ENCODE measurements at regions not wholly inside any gene's neighbourhood (a gene's known extent, or its start where the extent isn't known, plus 50 kb on each side); places are given as distances from the start of the nearest gene placed in this dataset.

DNA sequence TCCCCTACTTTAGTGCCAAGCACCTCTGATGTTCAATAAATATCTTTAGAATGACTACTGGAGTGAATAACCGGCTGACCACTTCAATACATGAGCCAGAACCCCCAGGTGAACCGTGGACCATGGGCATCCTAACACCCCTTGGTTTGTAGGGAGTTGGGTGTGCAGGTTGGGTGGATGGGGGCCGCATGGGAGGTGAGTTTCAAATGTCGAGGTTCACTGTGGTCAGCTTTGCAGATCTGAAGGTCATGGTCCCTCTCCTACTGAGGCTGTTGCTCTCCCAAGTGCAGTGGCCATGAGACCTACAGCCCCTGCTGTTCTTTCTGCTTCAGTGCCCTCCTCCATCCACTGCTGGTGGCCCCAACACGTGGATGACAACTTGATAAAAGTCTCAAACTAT lies 178.0 kb upstream of the MKI67 start:
- Histone ChIP-seq H3K27ac (no peak overlapping the region), H3K4me1 (no peaks in the 10 kb centered on the region), H3K36me3 (no peaks in the 10 kb centered on the region), H3K4me3 (no peak overlapping the region), H3K9me3 (no peaks in the 10 kb centered on the region), H3K27me3 (no peaks in the 10 kb centered on the region)
- intact Hi-C loops (cut with DNase I; ENCODE audit: low total_unique reads): no loop called here
- TF ChIP-seq, protein P1, sequence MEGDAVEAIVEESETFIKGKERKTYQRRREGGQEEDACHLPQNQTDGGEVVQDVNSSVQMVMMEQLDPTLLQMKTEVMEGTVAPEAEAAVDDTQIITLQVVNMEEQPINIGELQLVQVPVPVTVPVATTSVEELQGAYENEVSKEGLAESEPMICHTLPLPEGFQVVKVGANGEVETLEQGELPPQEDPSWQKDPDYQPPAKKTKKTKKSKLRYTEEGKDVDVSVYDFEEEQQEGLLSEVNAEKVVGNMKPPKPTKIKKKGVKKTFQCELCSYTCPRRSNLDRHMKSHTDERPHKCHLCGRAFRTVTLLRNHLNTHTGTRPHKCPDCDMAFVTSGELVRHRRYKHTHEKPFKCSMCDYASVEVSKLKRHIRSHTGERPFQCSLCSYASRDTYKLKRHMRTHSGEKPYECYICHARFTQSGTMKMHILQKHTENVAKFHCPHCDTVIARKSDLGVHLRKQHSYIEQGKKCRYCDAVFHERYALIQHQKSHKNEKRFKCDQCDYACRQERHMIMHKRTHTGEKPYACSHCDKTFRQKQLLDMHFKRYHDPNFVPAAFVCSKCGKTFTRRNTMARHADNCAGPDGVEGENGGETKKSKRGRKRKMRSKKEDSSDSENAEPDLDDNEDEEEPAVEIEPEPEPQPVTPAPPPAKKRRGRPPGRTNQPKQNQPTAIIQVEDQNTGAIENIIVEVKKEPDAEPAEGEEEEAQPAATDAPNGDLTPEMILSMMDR (IDR thresholded peaks at IDR 0.05): no peak
- no peak for TF ChIP-seq POLR2A (IDR thresholded peaks at IDR 0.05)
- no peak for DNase-seq

DNA sequence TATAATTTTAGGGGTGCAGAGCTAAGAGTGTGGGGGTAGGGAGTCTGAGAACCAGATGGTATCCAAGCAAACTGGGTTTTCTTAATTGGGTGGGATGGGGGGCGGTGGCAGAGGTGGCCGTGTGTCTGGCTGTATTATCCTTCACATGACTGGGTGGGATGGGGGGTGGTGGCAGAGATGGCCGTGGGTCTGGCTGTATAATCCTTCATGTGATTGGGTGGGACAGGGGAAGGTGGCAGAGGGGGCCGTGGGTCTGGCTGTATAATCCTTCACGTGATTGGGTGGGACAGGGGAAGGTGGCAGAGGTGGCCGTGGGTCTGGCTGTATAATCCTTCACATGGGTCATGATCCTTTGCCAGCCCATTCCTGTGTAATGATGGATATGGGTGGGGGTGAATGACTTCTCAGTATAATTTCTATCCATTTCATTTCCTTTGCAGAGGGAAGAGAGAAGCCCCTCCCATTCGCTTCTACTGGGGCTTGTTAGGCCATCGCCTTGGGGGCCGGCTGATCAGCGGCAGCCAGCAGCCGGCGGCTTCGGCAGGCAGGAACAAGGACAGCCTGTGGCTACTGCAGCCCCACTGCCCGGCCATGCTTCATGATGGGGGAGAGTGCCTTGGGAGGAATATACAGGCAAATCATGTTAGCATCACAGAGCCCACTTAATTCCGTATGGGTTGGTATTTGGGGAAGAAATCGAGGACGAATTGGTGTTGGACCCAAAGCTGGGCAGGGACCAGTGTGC lies 179.6 kb upstream of the MKI67 start:
- DNase-seq: no peak
- Histone ChIP-seq H3K27me3 (no peaks in the 10 kb centered on the region), H3K36me3 (no peaks in the 10 kb centered on the region), H3K9me3 (no peaks in the 10 kb centered on the region), H3K4me1 (no peaks in the 10 kb centered on the region), H3K27ac (no peak overlapping the region), H3K4me3 (no peak overlapping the region)
- intact Hi-C loops (cut with DNase I; ENCODE audit: low total_unique reads): no loop called here
- TF ChIP-seq POLR2A (IDR thresholded peaks at IDR 0.05): no peak
- TF ChIP-seq, protein P1 (IDR thresholded peaks at IDR 0.05): no peak

DNA sequence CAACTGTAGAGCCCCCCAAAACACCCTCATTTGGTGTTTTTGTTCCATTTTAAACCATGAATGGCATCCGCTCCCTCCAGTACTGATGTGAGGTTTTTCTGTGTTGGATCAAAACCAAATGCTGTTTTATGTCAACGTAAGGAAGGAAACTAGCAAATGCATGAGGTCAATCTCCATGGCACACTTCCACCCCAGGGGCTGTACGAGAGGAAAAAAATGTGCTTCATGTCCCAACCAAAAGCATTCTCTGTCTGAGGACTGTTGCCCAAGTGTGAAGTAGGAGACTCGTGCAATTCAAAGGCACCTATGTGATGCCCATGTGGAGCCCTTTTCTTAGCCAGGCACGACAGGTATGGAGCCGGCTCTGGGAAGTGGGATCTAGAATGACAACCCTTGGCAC lies 180.3 kb upstream of the MKI67 start:
- no peaks in the 10 kb centered on the region for H3K9me3 ChIP-seq
- no peaks in the 10 kb centered on the region for H3K4me1 ChIP-seq
- no peak for DNase-seq
- no peak overlapping the region for H3K4me3 ChIP-seq
- intact Hi-C loops (cut with DNase I; ENCODE audit: low total_unique reads): no loop called here
- no peak overlapping the region for H3K27ac ChIP-seq
- no peaks in the 10 kb centered on the region for H3K27me3 ChIP-seq
- TF ChIP-seq, protein P1 (IDR thresholded peaks at IDR 0.05): no peak
- no peak for TF ChIP-seq POLR2A (IDR thresholded peaks at IDR 0.05)
- H3K36me3 ChIP-seq: no peaks in the 10 kb centered on the region

- H3K4me3 ChIP-seq: no peak overlapping the region
- DNase-seq: no peak
- TF ChIP-seq, protein P1 (IDR thresholded peaks at IDR 0.05): no peak
- no peak for TF ChIP-seq POLR2A (IDR thresholded peaks at IDR 0.05)
- no peaks in the 10 kb centered on the region for H3K36me3 ChIP-seq
- no peaks in the 10 kb centered on the region for H3K27me3 ChIP-seq
- no peaks in the 10 kb centered on the region for H3K4me1 ChIP-seq
- H3K27ac ChIP-seq: no peak overlapping the region
- no peaks in the 10 kb centered on the region for H3K9me3 ChIP-seq
- intact Hi-C loops (cut with DNase I; ENCODE audit: low total_unique reads): no loop called here
These were observed 180.7 kb upstream of the MKI67 start for GRCh38 chr10:128306966-128307365.

GRCh38 chr10:128307820-128308219 lies 181.6 kb upstream of the MKI67 start:
- intact Hi-C loops (cut with DNase I; ENCODE audit: low total_unique reads): no loop called here
- Histone ChIP-seq H3K27me3 (no peaks in the 10 kb centered on the region), H3K9me3 (no peaks in the 10 kb centered on the region), H3K4me3 (no peak overlapping the region), H3K36me3 (no peaks in the 10 kb centered on the region), H3K27ac (no peak overlapping the region), H3K4me1 (no peaks in the 10 kb centered on the region)
- TF ChIP-seq, protein P1 (IDR thresholded peaks at IDR 0.05): no peak
- no peak for TF ChIP-seq POLR2A (IDR thresholded peaks at IDR 0.05)
- DNase-seq: no peak

Data from uterus (tissue), 3 donors.